ENCODE measurements at regions not wholly inside any gene's neighbourhood (a gene's known extent, or its start where the extent isn't known, plus 50 kb on each side); places are given as distances from the start of the nearest gene placed in this dataset.

DNA sequence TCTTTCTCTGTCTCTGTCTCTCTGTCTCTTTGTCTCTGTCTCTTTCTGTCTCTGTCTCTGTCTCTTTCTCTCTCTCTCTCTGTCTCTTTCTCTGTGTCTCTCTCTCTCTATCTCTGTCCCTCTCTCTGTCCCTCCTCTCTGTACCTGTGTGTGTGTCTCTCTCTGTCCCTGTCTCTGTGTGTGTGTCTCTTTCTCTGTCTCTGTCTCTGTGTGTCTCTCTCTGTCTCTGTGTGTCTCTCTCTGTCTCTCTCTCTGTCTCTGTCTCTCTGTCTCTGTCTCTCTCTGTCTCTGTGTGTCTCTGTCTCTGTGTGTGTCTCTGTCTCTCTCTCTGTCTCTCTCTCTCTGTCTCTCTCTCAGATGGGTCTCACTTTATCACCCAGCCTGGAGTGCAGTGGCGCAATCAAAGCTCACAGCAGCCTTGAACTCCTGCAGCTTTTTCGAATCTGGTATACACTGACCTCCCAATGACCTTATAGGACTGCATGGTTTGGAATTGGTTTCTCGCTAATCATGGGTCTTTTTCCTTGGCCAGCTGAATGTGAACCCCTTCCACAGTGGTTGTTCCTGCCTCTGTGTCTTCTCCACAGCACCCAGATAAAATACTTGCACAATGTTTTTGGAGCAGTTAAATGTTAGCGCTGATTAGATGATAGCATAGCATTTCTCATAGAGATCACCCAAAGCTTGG is 102.6 kb upstream of the KLHL25 start:
- TF ChIP-seq POLR2A (IDR thresholded peaks at IDR 0.05; ENCODE audit: extremely low read depth, insufficient read length), result no peak
- TF ChIP-seq, protein P1, sequence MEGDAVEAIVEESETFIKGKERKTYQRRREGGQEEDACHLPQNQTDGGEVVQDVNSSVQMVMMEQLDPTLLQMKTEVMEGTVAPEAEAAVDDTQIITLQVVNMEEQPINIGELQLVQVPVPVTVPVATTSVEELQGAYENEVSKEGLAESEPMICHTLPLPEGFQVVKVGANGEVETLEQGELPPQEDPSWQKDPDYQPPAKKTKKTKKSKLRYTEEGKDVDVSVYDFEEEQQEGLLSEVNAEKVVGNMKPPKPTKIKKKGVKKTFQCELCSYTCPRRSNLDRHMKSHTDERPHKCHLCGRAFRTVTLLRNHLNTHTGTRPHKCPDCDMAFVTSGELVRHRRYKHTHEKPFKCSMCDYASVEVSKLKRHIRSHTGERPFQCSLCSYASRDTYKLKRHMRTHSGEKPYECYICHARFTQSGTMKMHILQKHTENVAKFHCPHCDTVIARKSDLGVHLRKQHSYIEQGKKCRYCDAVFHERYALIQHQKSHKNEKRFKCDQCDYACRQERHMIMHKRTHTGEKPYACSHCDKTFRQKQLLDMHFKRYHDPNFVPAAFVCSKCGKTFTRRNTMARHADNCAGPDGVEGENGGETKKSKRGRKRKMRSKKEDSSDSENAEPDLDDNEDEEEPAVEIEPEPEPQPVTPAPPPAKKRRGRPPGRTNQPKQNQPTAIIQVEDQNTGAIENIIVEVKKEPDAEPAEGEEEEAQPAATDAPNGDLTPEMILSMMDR (IDR thresholded peaks at IDR 0.05; ENCODE audit: low read depth, low read length), result no peak
- TF ChIP-seq, protein P2, sequence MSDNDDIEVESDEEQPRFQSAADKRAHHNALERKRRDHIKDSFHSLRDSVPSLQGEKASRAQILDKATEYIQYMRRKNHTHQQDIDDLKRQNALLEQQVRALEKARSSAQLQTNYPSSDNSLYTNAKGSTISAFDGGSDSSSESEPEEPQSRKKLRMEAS (IDR thresholded peaks at IDR 0.05; ENCODE audit: low read depth, low read length), result no peak
